ENCODE measurements at regions not wholly inside any gene's neighbourhood (a gene's known extent, or its start where the extent isn't known, plus 50 kb on each side); places are given as distances from the start of the nearest gene placed in this dataset.

GRCh38 chr5:130805036-130805435 lies 360.0 kb downstream of the HINT1 start:
- no peak for TF ChIP-seq CTCF (IDR thresholded peaks at IDR 0.05; ENCODE audit: poor library complexity)
- no peak for TF ChIP-seq EZH2 (IDR thresholded peaks at IDR 0.05; ENCODE audit: borderline replicate concordance)
- no peak for TF ChIP-seq EZH2phosphoT487 (IDR thresholded peaks at IDR 0.05; ENCODE audit: low read depth, severe bottlenecking, unreplicated experiment)

All from hepatocyte (in vitro differentiated cells).